MV-4-11 (cell line): ENCODE measurements at regions not wholly inside any gene's neighbourhood (a gene's known extent, or its start where the extent isn't known, plus 50 kb on each side); places are given as distances from the start of the nearest gene placed in this dataset.
"Not testable (repeated sequence)": the region's sequence is repeated elsewhere in the genome, so short reads cannot be mapped to it uniquely, and the experiment has no call there.

Experiments used
- DNase-seq: peaks from one replicate; lab custom pipeline; 2025; lab: John Stamatoyannopoulos, UW

DNA sequence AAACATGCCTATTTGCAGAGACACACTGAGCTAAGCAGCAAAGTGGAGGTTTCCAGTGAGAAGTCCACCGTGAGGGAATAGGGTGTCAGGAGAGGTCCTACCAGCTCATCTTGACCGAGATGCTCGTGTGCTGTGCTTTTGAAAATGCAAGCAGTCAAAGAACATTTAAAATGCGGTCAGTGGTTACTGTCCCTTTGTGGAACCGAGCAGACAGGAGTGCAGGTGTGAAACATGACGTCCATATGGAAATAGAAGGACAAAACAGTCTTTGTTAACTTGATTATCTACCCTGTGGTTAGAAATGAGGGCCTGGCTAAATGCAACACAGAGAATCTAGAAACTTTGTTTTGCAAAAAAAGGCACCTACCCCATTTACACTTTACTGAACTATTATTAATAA is 473.3 kb downstream of the SPATA31A6 start:
- not testable (repeated sequence) for DNase-seq

DNA sequence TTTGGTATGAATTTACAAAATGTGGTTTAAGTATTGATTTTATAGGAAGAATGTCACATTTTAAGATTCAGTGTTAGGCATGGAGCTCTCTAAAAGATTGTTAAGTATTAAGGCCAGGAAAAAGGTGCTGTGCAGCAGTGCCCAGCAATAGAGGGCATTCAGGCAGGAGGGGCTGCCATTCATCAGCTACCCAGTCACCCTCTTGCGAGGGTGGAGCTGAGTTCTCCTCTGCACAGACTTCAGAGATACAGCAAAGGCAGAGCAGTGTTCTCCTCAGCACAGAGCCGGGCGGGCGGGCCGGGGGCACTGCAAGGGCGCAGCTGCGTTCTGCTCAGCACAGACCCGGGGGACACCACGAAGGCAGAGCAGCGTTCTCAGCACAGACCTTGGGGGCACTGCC is 474.0 kb downstream of the SPATA31A6 start:
- not testable (repeated sequence) for DNase-seq

DNA sequence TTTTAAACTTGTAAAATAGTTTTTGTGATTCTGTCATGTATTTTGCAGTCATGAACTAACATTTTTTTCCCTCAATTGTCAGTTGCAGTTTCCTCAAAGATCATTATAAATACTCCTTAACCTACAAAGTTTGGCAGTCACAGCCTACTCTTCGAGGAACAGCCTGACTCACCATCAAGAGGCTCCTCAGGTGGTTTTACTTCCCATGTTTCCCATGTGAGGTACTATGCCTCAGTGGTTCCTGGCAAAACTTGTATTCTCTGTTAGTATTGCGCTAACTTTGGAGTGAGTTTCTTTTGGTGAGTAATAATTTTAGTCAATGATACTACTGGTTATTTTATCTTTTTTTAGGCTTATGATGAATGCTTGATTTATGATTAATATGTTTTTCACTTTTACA is 513.7 kb downstream of the SPATA31A6 start:
- DNase-seq: not testable (repeated sequence)

DNA sequence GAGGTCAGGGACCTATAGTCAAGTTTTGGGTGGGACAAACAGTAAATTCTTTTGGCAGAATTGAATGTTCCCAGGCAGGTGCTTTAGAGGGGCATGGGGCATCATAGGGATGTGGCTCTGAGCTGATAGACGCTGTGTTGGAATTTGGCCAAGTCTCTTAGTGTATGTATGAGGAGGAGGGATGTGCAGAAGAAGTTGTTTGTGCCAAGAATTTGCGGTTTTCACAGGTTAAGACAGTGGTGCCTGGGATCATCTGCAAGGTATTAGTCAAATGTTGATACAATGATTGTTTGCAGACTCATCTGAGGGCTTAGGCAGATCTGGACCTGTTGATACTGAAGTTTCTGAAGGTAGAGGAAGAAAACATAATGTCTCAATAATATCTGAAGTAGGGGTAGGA is 519.4 kb downstream of the SPATA31A6 start:
- DNase-seq: not testable (repeated sequence)

DNA sequence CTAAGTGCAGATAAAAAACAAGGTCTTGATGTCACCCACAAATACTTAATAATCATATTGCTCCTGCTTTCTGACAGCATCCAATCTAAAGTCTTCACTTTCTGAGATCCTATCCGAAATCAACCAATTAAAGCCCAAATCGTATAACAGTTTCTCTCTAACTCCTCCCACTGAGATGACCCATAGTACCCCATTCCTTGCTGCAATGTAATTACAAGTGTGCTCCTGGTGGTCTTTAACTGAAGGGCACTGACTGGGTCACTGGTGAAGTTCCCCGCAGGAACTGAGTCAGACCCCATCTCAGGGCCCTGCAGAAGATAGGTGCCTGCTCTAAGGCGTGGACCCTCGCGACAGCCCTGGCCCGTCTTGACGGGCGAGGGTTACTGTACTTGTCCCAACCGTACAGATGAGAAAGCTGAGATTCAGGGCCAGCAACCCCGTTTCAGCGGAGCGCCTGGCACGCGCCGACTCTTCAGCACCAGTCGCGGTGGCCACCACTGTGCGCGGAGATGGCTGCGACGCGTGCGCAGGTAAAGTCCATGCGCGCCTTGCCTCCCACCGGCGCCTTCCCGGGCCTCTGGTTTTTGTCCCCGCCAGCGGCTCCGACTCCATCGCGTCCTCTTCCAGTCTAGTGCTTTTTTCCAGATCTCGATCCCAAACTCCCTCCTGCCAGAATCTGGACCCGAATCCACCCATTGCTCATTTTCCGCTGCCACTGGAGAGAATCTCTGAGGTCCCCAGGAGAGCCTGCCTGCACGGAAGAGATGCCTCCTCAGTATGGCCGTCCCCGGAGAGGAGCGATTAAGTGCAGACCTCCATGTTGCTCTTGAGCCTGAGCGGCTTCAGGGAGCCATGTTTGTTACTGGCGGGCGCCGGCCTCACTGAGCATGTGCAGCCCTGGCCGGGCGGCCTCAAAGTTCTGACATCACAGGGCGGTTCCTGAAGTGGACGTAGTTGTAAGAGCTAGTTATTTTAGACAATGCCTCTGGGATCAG is 541.7 kb downstream of the SPATA31A6 start:
- not testable (repeated sequence) for DNase-seq

DNA sequence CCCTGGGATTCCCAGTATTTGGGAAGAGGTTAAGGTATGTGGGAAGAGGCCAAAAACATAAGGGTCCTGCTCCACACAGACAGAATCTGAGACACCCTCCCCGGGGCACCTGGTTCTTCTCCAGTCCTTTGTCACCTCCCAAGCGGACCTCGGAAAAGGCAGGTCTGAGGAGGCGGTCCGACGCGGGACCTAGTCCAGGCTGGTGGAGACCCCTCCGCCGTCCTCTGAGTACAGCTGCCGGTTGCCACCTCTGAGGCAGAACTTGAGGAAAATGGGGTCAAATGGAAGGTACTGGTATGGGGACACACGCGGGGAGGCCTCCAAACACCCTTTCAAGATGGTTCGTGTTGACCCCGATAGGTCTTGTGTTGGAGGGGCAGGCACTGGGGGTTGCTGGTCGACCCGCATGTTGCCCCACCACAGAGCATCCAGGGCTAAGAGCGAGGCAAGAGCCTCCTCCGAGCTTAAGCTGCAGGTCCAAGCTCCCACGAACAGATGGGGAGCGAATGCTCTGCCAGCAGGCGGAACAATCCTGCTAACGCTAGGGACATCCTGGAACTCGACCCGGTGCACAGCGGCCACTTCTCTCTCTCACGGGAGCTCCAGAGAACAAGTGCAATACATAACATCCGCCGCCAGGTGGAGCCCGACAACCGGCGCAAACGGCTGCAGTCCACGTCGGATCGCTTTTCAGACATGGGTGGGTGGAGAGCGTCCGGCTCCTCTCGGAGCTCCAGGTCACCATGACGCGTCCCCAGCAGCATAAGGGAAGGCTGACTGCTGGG is 559.8 kb downstream of the SPATA31A6 start:
- peak; percentile 26 for DNase-seq

DNA sequence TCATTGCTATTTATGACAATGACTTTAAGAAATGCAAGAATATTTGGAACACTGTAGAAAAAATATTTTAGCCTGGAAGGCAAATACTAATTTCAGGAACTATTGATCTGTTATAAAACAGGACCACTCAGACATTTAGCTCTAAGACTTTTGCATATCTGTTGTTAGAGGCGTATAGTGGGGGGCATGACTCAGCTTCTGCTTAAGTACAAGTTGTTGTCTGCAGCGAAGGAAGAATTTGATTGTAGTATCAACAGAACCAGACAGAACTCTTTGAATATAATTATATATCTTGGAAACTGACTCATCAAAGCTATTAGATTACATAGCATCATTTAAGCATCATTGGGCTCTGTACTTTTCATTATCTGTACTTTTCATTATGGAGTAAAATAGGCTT is 573.8 kb downstream of the SPATA31A6 start:
- DNase-seq: not testable (repeated sequence)

DNA sequence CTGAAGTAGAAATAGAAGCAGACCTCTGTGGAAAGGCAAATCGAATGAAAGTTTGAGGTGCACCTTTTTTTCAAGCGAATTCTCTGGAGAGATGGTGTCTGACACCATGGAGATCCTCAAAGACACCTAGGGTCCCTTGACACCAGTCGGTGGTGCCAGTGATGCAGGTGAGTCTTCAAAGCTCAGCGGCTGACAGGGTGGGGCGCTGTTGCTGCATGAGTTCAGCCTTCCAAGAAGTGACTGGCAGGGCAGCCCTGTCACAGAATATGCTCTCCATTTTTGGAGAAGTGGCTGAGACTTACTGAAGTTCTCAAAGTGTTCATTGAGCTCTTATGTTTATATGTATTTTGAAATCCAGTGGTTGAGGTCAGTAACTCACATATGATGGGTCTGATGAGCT is 575.9 kb downstream of the SPATA31A6 start:
- DNase-seq: not testable (repeated sequence)

DNA sequence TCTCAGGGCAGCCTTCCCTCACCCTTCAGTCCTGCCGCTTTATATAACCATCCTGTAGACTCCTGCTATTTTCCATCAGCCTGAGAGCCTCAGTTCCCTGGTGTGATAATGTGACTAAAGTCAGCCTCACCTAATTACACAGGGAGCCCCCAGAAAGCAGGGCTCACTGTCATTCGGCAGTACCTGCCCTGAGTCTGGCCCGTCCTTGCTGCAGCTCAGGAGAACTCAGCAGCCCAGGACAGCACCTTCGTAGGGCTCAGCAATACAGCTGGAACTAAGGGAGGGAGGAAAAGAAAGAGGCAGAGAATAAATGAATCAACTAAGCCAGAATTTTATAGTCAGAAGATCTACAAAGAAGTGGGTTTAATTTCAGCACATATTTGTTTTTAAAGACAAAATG is 598.7 kb downstream of the SPATA31A6 start:
- not testable (repeated sequence) for DNase-seq

DNA sequence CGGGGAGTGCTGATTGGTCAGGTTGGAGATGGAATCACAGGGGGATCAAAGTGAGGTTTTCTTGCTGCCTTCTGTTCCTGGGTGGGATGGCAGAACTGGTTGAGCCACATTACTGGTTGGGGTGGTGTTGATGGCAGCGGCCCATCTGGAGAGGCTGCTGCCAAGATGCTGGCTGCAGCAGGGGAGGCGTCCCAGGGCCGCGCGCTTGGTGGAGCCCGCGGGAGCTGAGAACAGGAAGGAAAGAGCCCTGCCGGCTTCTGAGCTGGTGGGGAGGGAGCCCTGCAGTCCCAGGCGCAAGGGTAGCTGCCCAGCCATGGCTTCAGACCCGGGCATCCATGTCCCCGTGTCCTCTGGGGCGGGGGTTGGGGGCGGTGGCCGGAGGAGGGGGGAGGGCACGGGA is 609.3 kb downstream of the SPATA31A6 start:
- not testable (repeated sequence) for DNase-seq

DNA sequence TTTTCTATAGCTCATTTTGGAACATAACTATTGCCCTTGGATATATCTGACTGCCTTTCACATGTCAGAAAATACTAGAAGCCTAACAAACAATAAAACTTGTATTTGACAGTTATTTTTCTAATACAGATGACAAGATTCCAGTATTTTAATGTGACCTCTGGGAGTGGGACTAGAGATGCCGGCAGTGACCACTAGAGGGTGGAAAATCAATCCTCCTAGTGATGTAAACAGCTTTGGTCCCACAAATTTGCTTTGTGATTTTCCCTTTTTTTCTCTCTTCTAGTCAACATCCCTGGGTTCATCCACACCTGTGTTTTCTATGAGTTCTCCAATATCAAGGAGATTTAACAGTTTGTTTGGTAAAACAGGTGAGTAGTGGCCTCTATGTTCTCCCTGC is 615.1 kb downstream of the SPATA31A6 start:
- DNase-seq: not testable (repeated sequence)

DNA sequence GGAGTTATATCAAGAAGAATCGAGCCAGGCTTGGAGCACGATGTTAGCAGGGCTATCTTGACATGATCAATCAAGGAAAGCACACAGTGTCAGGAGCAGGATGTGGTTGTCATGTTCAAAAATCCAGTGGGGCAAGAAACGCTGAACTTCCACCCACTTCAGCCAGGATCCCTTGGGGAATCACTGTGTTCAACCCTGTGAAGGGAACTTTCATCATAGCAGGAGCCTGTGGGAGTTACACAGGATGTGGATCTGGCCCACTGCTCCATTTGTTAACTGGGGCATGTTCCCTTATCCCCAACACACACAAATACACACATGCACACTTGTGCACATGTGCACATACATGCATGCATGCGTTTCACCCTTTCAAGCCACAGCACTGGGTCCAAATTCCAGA is 619.3 kb downstream of the SPATA31A6 start:
- not testable (repeated sequence) for DNase-seq

DNA sequence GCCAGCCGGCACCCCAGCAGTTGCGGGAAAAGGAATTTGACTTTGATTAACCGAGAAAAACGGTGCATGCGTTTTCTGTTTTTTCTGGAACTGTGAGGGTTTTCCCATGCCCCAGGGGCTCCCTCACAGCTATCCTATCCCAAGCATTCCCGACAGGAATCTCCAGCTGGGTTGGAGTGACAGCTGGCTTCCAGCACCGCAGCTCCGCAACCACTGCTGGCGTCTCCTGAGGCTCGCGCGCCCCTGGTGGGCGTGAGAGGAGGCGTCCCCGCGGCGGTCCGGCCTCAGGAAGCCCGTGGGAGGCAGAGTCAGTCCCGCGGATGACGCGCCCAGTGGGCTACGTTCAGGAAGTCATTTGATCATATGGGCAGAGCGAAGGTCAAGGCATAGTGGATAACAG is 623.2 kb downstream of the SPATA31A6 start:
- not testable (repeated sequence) for DNase-seq

DNA sequence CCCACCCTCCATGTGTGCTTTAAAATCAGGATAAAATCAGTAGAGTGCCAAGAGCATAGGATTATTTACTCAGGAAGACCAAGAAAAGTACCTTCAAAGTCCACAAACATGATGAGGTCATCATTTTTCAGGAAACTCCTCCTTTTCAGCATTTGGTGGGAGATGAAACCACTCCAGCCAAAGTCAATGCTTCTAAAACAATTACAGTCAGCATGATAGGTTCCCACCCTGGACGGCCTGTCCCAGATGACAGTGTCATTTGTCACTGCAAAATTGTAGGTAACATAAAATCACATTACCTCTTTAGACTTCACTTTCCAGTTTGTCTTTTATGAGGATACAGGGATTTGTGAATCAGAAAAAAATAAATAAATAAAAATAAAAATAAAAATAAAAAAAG is 638.0 kb downstream of the SPATA31A6 start:
- not testable (repeated sequence) for DNase-seq

DNA sequence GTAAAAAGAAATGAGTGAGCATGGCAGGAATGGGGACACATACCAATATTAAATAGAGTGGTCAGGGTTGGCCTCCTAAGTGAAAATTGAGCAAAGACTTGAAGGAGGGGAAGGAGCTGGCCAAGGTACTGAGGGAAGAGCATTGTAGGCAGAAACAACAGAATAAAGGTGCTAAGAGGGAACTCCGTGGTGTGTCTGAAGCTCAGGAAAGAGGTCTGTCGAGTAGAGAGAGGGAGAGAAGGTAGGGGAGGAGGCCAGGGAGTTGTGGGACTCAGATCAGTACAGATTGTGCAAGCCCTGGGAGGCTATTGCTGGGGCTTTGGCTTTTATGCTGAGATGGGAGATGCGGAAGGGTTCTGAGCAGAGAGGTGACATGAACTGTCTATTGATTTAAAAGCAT is 664.7 kb downstream of the SPATA31A6 start:
- DNase-seq: not testable (repeated sequence)

DNA sequence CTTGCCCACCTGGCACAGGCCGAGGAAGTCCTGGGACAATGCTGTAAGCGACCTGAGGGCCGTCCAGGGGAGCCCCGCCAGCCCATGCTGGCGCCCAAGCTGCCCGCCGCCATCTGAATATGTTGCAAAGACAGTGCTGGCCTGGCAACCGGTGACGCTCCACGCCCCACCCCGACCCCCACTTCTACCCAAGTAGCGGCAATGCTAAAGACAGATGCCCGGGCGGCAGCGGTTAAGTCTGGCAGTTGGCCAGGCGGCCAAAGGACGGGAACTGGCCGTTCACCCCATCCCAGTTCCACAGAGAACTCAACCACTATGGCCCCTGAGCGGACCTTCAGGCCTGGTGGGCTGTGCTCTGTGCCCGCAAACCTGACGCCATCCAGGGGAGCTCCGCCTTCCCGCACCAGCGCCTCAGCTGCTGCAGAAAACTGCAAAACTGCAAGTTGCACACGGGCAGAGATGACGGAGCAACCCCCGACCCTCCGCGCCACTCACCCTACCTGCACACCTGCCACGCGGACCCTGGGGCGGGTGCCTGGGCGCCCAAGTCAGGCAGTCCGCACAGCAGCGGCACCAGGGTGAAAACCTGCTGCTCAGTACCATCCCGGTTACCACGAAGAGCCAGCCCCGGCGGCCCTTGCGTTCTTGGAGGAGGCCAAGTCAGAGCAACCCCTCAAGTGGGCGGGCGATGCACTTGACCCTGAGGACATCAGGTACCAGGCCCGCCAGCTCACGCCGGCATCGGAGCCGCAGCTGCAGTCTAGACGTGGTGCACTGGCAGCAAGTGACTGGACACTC is 667.6 kb downstream of the SPATA31A6 start:
- not testable (repeated sequence) for DNase-seq

DNA sequence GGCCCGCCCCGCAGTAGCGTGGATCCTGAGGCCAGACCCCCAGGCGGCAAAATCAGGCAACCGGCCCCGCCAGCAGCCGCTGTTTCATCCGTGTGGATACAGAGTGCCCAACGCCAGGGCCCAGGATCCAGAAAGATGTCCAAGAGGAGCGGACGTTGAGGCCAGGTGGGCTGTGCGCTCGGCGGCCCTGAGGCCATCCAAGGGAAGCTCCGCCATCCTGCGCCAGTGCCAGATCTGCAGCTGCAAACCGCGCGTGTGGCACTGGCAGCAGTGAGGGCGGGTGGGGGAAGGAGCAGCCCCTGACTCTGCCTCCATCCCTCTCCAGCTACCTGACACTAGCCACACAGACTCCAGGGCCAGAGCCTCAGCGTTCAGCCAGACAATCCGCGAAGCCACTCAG is 668.2 kb downstream of the SPATA31A6 start:
- not testable (repeated sequence) for DNase-seq

DNA sequence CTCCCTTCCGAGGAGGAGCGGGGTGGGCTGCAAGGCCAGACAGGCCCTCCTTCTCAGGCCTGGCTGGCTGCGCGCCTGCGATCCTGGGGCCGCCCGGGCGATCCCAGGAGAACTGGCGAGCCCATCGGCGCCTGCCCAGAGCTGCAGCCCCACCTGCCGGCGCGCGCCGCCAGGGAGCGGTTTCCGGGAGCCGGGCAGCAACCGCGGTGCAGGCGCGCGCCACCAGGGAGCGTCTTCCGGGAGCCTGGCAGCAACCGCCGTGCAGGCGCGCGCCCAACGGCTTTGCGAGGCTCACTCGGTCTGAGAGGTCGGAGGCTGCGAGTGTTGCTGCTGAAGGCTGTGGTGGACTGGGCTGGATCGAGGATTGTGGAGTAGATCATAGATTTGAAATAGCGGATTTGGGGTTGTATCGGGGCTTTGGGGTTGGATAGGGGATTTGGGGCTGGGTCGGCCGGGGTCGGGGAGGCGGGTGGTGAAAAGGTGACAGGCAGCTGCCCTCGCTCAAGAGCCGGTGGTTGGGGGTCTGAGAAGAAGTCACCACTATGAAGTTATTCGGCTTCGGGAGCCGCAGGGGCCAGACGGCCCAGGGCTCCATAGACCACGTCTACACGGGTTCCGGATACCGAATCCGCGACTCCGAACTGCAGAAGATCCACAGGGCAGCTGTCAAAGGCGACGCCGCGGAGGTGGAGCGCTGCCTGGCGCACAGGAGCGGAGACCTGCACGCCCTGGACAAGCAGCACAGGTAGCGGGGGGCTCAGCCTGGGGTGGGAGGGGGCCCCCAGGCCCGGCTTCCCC is 668.9 kb downstream of the SPATA31A6 start:
- not testable (repeated sequence) for DNase-seq

DNA sequence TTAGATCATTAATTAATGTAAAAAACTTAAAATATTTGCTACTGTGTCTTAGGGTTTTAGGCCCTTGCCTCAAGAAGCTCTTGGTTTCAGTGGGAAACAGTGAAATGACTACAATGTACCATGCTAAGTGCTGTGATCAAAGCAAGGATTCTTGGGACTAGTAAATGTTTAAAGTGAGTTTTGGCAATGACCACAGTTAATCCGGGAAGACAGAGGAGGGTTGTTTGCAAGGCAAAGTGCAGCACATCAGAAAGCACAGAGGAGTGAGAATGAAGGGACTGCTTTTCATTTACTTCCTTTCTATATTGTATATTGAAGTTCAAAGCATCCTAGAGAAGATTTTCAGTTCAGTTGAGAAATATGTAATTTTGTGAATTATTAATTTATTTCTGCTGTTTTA is 676.7 kb downstream of the SPATA31A6 start:
- DNase-seq: not testable (repeated sequence)

DNA sequence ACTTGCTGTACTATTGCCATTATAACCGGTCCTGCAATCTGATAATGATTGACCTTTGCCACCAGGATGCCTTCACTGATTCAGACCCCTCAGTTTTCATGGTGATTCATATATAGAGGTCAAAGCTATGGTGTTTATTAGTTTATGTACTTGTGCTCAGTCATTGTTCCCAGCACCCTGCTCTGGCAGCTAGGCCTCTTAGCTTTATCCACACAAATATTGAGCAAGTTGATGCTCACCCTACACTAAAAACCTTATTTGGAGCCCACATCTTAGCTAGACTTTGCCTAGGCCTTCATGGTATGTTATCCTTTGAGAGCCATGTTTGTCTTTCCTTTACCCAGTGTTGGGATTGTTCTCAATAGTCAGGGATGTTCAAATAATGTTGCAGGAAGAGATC is 679.0 kb downstream of the SPATA31A6 start:
- DNase-seq: not testable (repeated sequence)
